Ramos (cell line): ENCODE measurements at regions not wholly inside any gene's neighbourhood (a gene's known extent, or its start where the extent isn't known, plus 50 kb on each side); places are given as distances from the start of the nearest gene placed in this dataset.
"Not testable (repeated sequence)": the region's sequence is repeated elsewhere in the genome, so short reads cannot be mapped to it uniquely, and the experiment has no call there.

ENCODE experiments used
- in situ Hi-C: fragments of 300-500 bp; cut with MboI; formaldehyde crosslinking; loops from one replicate; pipeline ENCODE4 v1.14.3; 2022; ENCODE audit warnings: low sequenced_read_pairs; ENCODE audit not compliant: unreplicated experiment

DNA sequence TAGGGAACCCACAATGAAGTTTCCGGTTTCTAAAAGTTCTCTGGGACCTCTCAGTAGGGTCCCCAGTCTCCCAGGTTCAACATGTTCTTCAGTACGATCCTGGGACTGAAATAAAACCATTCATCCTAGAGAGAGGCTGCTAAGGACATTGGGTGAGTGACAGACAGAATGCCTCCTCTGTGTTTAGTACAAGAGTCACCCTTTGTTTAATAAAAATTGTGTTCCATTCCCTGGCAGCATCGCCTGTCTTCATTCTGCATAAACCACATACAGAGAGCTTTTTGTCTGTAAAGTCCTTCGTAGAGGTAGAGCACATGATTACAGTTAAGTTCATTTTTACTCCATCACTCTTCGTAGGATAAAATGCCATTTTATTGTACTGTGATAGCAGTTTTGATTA, 95.3 kb upstream of the GPR12 start:
- in situ Hi-C loops: loop anchor here (25.0 kb wide), 1 partner anchor 144 kb away; no protein-coding TSS in a partner anchor

DNA sequence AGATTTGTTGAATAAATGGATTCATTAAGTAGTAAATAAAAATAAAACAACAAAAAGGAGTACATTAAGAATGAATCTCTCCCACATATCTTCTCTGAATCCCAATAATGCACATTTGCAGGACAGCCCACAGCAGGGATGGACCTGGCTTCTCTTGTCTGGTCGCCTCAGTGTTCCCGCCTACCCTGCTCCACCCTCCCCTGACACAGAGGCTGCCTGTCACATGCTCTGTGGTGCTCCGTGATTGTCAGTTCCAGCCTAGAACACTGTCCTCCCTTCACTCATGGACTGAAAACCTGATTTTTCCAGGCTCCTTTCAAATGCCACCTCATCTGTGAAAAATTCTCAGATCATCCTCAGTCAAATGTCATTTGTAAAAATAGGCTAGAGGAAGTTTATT, 94.5 kb upstream of the GPR12 start:
- in situ Hi-C loops: loop anchor here (25.0 kb wide), 1 partner anchor 143 kb away; no protein-coding TSS in a partner anchor

DNA sequence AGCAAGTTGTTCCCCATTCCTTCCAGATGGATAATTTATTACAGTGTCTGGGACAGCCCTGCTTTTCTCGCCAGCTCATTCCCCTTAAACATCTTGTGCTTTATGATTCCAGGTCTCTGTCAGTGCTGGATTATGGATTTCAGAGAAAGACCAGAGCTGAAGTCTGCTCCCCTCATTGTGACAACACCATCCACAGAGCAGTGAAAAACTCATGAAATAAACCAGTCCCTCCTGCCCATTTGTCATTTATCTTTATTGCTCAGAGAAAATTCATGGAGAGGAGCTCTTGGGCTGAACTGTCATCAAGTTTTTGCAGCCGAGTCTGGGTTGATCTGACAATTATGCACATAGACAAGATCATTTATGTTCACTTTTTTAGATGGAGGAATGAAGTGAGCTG, 92.7 kb upstream of the GPR12 start:
- in situ Hi-C loops: loop anchor here (25.0 kb wide), 1 partner anchor 141 kb away; no protein-coding TSS in a partner anchor

DNA sequence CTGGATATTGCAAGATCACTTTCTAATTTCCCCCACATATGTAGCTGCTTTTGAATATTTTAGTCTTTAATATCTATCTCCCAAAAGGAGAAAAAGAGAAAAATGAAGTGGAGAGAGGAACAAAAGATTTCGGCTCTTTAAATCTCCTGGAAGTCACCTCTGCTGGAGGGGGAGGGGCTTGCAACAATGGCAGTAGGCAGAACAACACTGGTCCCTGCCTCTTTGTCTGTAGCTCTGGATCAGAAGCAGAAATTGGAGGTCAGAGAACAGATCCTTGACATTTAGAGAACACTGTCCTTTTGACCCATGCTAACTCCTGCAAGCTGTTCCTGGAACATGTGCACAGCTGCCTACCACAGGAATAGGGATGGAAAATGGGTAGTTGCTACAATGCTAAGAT, 86.7 kb upstream of the GPR12 start:
- in situ Hi-C loops: no loop called here

DNA sequence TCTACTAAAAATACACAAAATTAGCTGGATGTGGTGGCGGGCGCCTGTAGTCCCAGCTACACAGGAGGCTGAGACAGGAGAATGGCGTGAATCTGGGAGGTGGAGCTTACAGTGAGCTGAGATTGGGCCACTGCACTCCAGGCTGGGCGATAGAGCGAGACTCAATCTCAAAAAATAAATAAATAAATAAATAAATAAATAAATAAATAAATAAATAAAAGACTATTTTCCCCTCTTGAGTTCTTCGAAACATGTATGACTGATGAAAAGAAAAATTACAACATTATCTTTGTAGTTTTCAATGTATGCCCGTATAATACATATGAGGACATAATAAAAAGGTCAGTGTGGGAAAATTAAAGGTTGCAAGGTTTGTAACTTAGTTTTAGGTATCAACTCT, 84.5 kb upstream of the GPR12 start:
- in situ Hi-C loops: not testable (repeated sequence)

DNA sequence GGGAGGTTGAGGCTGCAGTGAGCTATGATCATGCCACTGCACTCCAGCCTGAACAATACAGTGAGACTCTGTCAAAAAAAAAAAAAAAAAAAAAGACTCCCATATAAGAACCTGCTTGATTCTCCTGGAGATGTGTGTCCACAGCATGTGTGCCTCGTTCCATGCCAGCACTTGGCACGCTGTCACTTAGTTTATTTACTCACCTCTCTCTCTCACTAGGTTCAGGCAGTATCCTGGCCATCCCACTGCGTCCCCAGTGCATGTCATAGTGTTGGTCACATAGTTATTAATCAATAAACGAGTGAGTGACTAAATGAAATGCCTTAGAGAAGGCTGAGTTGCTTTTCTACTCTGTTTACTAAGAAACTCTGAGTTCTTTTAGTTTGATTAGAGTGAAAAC, 79.1 kb upstream of the GPR12 start:
- in situ Hi-C loops: no loop called here

DNA sequence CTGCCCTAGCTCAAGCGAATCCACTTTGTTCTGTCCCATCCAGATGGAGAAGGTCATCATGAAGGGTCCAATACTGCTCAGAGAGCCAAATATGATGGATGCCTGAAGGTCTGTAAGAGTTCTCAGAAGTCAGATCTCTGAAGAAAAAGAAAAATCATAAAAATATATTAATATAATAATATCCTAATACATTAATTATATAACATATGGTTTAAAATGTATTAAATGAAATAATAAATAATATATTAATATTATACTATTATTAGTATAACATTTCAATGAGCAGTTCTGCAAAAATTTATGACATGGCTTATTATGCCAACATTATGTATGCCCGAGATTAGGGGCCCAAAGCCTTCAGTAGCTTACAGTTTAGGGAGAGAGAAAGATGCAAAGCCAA, 78.2 kb upstream of the GPR12 start:
- in situ Hi-C loops: no loop called here

DNA sequence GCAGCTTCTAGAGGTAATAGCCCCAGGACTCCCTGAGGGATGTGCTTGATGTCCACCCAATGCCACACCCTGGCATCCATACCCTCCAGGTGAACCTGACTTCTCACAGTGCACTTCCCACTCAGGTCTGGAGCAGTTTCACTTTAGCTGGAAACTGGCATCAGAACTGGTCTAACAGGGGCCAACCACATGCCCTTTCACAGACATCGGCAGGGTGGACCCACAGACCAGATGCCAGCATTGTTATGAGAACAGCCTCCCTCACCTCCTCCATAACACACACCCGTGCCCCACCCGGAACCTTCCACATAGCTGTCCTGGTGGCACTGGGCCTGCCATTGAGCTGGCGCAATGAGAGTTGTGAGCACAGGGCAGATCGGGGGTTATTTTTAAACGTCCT, 77.4 kb upstream of the GPR12 start:
- in situ Hi-C loops: no loop called here

DNA sequence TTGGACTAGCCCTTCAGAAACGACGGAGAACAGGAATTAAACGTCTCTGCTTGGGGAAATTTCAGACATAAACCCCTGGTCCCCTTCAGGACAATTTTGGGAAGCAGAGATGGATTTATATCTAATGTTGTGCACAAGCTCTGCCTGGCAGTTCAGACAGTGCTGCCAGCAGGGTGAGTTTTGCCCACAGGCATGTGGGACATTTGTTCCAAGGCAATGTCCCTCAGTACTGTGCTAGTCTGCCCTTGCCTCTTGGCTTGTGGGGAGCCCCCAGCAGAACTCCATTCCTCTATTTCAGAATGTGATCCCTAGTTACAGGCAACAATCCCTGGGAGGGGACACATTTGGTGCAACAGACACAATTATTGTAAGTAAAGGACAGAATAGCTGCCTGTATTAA, 76.5 kb upstream of the GPR12 start:
- in situ Hi-C loops: no loop called here

DNA sequence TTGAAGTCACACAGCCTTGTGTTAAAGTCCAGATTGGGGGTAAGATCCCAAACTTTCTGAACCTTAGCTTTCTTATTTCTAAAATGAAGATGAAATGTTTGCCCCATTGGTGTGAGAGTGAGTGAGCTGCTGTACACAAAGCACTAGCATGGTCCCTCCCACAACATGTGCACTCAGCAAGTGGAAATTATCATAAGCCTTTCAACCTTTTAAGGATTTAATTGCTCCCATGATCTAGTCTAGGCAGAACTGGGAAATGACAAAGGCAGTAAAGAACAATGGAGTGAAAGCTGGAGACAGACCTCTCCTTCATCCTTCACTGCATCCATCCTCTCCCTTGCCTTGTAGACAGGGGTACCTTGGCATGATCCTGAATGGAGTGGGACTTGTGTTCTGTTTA, 76.0 kb upstream of the GPR12 start:
- in situ Hi-C loops: no loop called here

DNA sequence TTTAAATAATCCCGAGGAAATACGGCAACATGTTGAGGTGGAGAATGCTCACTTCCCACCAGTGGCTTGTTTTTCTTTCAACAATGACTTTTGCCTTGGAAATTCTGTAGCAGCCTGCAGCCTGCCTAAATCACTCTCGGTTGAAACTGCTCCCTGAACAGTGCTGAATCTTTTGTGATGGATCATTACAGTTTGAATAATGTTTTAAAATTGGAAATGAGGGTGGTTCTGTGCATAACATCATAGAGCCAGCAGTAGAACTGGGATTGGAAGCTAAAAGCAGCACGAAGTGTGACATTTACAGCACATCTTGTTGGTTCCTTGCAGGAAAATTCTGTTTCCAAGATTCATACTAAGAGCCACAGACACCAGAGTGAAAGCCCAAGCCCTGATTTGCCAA, 74.1 kb upstream of the GPR12 start:
- in situ Hi-C loops: no loop called here

- in situ Hi-C loops: no loop called here
Observed at GRCh38 chr13:26831336-26831908, 70.8 kb upstream of the GPR12 start.

DNA sequence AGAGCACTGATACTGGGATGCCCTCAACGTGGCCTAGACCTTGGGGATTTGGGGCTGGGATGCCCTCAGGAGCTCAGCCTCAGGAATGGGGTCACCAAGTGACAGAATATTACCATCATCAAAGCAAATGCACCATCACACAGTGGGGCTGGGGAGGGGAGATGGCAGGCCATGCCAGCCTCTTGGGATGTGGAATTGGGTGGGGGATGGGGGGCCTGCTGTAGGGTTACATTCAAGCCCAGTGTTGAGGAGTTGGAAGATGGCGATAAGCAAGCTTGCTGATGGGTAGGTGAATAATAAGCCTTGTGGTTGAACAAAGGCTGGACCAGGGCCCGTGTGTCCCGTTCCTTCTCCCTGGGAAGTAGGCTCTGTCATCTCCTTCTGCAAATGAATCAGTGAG, 69.1 kb upstream of the GPR12 start:
- in situ Hi-C loops: no loop called here

- in situ Hi-C loops: no loop called here
Observed at GRCh38 chr13:26824581-26824980, 64.0 kb upstream of the GPR12 start.

DNA sequence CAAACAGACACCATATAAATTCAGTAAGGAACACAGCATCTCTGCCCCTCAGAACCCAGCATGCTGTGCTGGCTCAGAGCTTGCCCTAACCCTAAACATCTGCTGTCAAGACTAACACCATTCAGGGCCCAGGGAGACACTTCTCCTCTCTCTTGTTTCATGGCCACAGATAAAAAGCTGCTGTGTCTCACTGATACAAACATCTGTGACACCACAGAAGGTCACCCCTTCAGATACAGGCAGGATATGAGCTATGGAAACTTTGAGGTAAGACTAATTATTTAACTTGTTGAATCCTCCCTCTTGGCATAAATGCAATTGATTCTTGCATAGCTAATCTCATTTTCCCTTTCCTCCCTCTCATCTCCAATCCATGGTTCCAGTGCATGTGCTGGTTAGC, 61.6 kb upstream of the GPR12 start:
- in situ Hi-C loops: no loop called here

- in situ Hi-C loops: no loop called here
Observed at GRCh38 chr13:26821672-26822071, 61.1 kb upstream of the GPR12 start.

DNA sequence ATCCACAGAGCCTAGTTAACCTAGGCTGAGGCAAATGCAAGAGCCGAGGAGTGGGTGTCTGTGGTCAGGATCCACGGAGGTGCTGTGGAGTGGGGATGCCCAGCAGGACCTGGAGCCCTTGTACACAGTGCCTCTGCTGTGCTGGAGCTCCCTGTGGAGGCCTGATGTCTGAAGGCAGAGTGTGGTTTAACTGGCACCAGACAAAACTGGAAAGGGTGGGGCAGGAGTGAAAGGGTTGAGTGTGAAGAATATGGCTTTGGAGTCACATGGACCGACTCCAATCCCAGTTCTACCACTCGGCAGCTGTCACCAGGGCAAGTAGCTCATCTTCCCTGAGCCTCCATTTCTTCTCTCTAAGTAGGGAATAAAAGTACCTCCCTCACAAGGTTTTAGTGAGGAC, 60.3 kb upstream of the GPR12 start:
- in situ Hi-C loops: no loop called here

DNA sequence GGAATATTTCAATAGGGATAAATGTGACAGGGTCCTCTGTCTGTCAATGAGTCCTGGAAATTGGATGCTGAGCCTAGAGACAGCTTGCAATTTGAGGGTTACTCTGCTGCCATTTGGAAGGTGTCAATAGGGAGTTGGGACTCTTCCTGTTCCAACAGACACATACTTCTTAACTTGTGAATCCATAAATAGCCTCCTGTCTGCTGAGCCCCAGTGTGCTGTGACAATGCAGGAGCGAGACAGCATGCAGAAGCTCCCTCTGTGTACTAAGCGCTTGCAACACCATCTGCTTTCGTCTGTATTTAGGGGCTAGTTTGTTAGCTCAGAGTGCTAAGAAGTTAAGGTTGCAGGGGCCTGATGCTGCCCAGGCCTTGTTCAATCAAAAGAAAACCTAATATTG, 58.5 kb upstream of the GPR12 start:
- in situ Hi-C loops: no loop called here

DNA sequence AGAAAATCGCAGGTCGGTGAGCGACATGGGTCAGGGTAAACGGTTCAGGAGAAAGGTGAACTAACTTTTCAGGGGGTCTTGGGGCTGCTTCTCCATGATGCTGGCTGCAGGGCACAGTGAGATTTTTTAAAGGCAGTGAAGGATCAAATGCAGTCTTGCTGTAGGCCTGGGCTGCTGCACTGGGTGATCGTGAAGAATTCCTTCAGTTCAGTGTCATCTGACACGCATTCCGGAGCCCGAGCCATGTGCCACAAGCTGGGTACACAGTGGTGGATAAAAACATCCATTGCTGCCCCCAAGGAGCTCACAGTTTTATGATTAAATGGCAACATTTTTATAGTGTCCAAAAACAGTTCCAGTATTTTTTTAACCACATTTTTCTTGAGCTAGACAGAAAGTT, 56.3 kb upstream of the GPR12 start:
- in situ Hi-C loops: no loop called here

DNA sequence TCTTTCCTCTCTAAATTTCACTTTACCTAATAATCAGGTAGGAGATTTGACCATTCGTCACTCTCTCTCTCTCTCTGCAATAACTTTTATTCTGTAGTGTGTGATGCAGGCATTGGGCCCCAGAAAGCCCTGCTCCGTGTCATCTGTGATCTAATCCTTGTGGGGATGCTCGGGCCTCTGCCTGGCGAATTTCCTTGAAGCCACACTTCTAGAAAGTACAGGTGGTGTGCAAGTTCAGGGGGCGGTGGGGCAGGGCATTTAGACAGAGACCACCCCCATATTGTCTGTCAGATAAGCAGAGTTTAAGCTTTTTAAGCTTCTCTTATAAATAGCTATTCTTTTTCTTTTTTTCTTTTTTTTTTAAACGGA, 53.4 kb upstream of the GPR12 start:
- in situ Hi-C loops: no loop called here

GRCh38 chr13:26813321-26813979, 52.9 kb upstream of the GPR12 start:
- in situ Hi-C loops: no loop called here

GRCh38 chr13:26811581-26811980, 51.0 kb upstream of the GPR12 start:
- in situ Hi-C loops: no loop called here
